Psoas muscle (tissue), 7 donors: ENCODE measurements at regions not wholly inside any gene's neighbourhood (a gene's known extent, or its start where the extent isn't known, plus 50 kb on each side); places are given as distances from the start of the nearest gene placed in this dataset.
"Not testable (repeated sequence)": the region's sequence is repeated elsewhere in the genome, so short reads cannot be mapped to it uniquely, and the experiment has no call there.

Experiments
- ATAC-seq, 4 donors: fragments of 200-7000 bp; cut with Tn5 transposase; one replicate each; pipeline ENCODE4 v1.9.1; 2020; ENCODE audit warnings: moderate library complexity in 3 of 4, mild to moderate bottlenecking in 2 of 4
- DNase-seq, 2 donors: peaks; one replicate each; pipeline ENCODE4 v3.0.0-alpha.2; 2020
- H3K27ac ChIP-seq: fragments of 200-600 bp; one replicate; pipeline ENCODE4 v1.8.0; 2022
- H3K27me3 ChIP-seq, 3 donors: fragments of 200-600 bp in 1 of 3; one replicate each; pipeline versions ENCODE4 v1.6.1 to v1.8.0; 2013 to 2022; ENCODE audit warnings: low read length in 2 of 3, mild to moderate bottlenecking in 2 of 3, moderate library complexity in 1 of 3; ENCODE audit not compliant: insufficient read depth in 3 of 3
- H3K36me3 ChIP-seq, 2 donors: fragments of 200-600 bp in 1 of 2; one replicate each; pipeline versions ENCODE4 v1.6.1 to v1.8.0; 2013 to 2022; ENCODE audit warnings: low read depth in 1 of 2, mild to moderate bottlenecking in 1 of 2, moderate library complexity in 1 of 2; ENCODE audit not compliant: insufficient read depth in 1 of 2
- H3K4me1 ChIP-seq: fragments of 200-600 bp; one replicate; pipeline ENCODE4 v1.8.0; 2022
- H3K4me3 ChIP-seq: fragments of 200-600 bp; one replicate; pipeline ENCODE4 v1.8.0; 2022; ENCODE audit warnings: mild to moderate bottlenecking
- H3K9me3 ChIP-seq: fragments of 200-600 bp; one replicate; pipeline ENCODE4 v1.8.0; 2022
- WGBS, 3 donors: extraction: QIAGEN DNeasy Blood & Tissue Kit; methylation state at CpG; one replicate each; pipeline versions ENCODE4 v1.1.6 to v1.1.7; 2013; 5-methylcytosine and 5-hydroxymethylcytosine counted together
- intact Hi-C, 2 donors: fragments of 100-400 bp; cut with DNase I; formaldehyde crosslinking; loops; one replicate each; pipeline versions ENCODE4 v1.11.0 to v1.14.2; 2022
- TF ChIP-seq, protein P1 (sequence below): fragments of 200-600 bp; IDR thresholded peaks from one replicate; pipeline ENCODE4 v1.8.0; 2022; ENCODE audit warnings: antibody characterized with exemption
- donor health status: healthy with polysubstance abuse.
- donor health status: DM: no; HTN: no; CAD: no; lungs with moderate emphysema.
- donor health status: Bipolar disorder and iron deficiency.
- donor health status: healthy.
- donor health status: DM: yes; HTN: yes; CAD: no.
- donor health status: DM: no; HTN: no; CAD: no.
- donor health status: DM: yes; HTN: yes; CAD: no.

DNA sequence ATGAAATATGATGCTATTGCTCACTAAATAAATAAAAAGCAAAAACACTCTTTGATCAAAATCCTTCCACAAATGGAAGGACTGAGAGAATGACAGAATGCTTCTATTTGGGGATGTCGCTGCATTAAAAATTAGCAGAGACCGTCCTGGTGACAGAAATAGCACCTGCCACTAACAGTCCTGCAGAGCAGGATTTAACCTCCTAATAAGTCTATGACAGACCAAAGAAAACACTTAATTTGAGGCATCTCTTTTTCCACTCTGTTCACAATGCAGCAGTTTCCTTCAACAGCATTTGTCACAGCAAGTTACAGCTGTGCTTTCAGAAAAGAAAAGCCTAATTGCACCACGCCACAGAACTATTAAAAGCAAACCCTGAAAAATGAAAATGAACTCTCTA lies 140.6 kb upstream of the BEND6 start:
- Histone ChIP-seq H3K27me3 (no peaks in the 10 kb centered on the region), H3K4me1 (peaks cover 72% of the 10 kb centered on the region), H3K36me3 (no peaks in the 10 kb centered on the region), H3K27ac (peak overlapping the region; percentile 78), H3K9me3 (no peaks in the 10 kb centered on the region), H3K4me3 (peak overlapping the region; percentile 45)
- ATAC-seq = peak in 3 of 4 donors; percentile 59 to 69 (median 66)
- WGBS, 3 donors = 20 to 29% (median 28%) methylated on average over 3 of the region's 3 CpGs
- DNase-seq = no peak
- TF ChIP-seq, protein P1, sequence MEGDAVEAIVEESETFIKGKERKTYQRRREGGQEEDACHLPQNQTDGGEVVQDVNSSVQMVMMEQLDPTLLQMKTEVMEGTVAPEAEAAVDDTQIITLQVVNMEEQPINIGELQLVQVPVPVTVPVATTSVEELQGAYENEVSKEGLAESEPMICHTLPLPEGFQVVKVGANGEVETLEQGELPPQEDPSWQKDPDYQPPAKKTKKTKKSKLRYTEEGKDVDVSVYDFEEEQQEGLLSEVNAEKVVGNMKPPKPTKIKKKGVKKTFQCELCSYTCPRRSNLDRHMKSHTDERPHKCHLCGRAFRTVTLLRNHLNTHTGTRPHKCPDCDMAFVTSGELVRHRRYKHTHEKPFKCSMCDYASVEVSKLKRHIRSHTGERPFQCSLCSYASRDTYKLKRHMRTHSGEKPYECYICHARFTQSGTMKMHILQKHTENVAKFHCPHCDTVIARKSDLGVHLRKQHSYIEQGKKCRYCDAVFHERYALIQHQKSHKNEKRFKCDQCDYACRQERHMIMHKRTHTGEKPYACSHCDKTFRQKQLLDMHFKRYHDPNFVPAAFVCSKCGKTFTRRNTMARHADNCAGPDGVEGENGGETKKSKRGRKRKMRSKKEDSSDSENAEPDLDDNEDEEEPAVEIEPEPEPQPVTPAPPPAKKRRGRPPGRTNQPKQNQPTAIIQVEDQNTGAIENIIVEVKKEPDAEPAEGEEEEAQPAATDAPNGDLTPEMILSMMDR = no peak
- intact Hi-C loops = no loop called here

DNA sequence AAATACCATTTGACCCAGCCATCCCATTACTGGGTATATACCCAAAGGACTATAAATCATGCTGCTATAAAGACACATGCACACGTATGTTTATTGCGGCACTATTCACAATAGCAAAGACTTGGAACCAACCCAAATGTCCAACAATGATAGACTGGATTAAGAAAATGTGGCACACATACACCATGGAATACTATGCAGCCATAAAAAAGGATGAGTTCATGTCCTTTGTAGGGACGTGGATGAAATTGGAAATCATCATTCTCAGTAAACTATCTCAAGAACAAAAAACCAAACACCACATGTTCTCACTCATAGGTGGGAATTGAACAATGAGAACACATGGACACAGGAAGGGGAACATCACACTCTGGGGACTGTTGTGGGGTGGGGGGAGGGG lies 142.1 kb upstream of the BEND6 start:
- DNase-seq, H3K4me3 ChIP-seq, ATAC-seq, H3K9me3 ChIP-seq, H3K27me3 ChIP-seq, H3K36me3 ChIP-seq, intact Hi-C loops: not testable (repeated sequence)
- peak overlapping the region; percentile 93 for H3K27ac ChIP-seq
- peaks cover 71% of the 10 kb centered on the region for H3K4me1 ChIP-seq
- WGBS, 3 donors = 55 to 77% (median 60%) methylated on average over 1 of the region's 3 CpGs

DNA sequence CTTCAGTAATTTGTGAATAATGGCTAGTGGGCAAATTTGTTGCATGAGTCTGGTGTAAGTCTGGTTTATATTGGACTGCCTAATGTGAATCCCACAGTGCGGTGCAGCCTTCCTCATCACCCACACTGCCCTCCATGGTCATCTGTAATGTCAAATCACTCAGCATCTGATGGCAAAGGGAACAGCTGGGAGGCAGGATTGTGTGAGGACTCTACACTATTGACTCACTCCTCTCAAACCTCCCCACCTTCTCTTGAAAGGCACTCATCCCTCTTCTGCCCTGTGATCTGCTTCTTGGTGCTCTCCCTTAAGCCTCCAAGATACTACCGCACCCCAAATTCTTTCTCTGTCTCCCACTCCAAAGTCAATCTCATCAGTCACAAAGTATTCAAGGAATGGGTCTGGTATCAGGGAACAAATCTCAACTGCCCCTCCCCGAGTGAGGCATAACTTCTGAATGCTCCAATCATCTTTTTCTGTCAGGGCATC lies 146.0 kb upstream of the BEND6 start:
- peak overlapping the region; percentile 93 for H3K27ac ChIP-seq
- no peaks in the 10 kb centered on the region for H3K9me3 ChIP-seq
- 36 to 63% (median 47%) methylated on average over 3 of the region's 3 CpGs for WGBS, 3 donors
- TF ChIP-seq, protein P1 = no peak
- ATAC-seq = peak; percentile 78 to 95 (median 85)
- DNase-seq = peak in 1 of 2 donors; percentile 20
- peaks cover 77% of the 10 kb centered on the region for H3K4me1 ChIP-seq
- intact Hi-C loops = loop anchor here (5.0 kb wide), 1 partner anchor 33 kb away; no protein-coding TSS in a partner anchor
- no peaks in the 10 kb centered on the region for H3K36me3 ChIP-seq
- H3K4me3 ChIP-seq = no peak overlapping the region
- no peaks in the 10 kb centered on the region for H3K27me3 ChIP-seq

DNA sequence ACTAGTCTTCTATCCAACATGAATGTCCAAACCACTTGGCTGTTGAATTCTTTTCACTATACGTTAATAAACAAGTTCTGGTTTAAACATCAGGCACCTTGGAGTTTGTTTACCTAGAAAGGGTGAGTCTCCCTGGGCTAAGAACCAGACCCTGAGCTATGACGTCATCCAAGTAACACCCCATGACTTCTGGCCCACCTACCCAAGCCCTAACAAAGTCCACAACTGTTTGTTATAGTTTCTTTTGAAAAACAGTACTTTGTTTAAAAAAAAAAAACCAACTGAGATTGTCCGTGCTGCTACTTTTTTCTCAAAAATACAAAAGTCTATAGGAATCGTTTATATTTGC lies 146.9 kb upstream of the BEND6 start:
- intact Hi-C loops = loop anchor here (5.0 kb wide), 1 partner anchor 34 kb away; no protein-coding TSS in a partner anchor
- Histone ChIP-seq H3K27me3 (no peaks in the 10 kb centered on the region), H3K4me1 (peaks cover 82% of the 10 kb centered on the region), H3K4me3 (no peak overlapping the region), H3K27ac (peak overlapping the region; percentile 93), H3K36me3 (no peaks in the 10 kb centered on the region), H3K9me3 (no peaks in the 10 kb centered on the region)
- TF ChIP-seq, protein P1 = no peak
- ATAC-seq (no peak), DNase-seq (no peak)
- WGBS, 3 donors = 63 to 71% (median 70%) methylated on average over 4 of the region's 4 CpGs

DNA sequence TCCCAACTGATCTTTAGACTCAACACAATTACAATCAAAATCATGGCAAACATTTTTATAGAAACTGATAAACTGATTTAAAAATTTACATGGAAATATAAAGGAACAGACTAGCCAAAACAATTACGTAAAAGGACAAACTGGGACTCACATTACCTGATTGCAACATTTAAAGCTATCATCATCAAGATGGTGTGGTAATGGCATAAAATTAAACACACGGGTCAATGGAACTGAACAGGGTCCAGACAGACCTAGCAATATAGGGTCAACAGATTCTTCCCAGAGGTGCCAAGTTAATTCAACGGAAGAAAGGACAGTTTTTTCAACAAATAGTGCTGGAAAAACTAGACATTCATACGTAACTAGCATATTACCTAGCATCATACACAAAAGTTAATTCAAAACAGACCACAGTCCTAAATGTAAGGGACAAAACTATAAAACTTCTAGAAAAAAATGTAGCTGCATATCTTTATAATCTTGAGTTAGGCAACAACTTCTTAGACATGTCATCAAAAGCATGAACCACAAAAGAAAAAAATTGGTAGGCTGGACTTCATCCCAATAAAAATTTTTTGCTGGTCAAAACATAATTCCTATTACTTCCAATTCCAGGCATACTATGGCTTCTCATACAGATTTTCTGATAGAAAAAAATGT lies 147.4 kb upstream of the BEND6 start:
- H3K4me1 ChIP-seq = peaks cover 87% of the 10 kb centered on the region
- peak; percentile 48 to 78 (median 71) for ATAC-seq
- DNase-seq = no peak
- WGBS, 3 donors = 50 to 72% (median 60%) methylated on average over 4 of the region's 4 CpGs
- intact Hi-C loops = loop anchor here (5.0 kb wide), 1 partner anchor 35 kb away; no protein-coding TSS in a partner anchor
- no peaks in the 10 kb centered on the region for H3K27me3 ChIP-seq
- H3K4me3 ChIP-seq = no peak overlapping the region
- H3K9me3 ChIP-seq = no peaks in the 10 kb centered on the region
- H3K36me3 ChIP-seq = no peaks in the 10 kb centered on the region
- H3K27ac ChIP-seq = peak overlapping the region; percentile 93
- TF ChIP-seq, protein P1 = no peak
